ENCODE measurements at regions not wholly inside any gene's neighbourhood (a gene's known extent, or its start where the extent isn't known, plus 50 kb on each side); places are given as distances from the start of the nearest gene placed in this dataset.

- no peak for TF ChIP-seq CTCF (IDR thresholded peaks at IDR 0.05)
- H3K9me3 ChIP-seq = peaks cover 0 to 7% (median 0%) of the 10 kb centered on the region in 11 donors
- H3K4me3 ChIP-seq = no peak overlapping the region
- no peaks in the 10 kb centered on the region for H3K36me3 ChIP-seq
- 51 to 72% methylated on average over 4 of the region's 4 CpGs for WGBS, 2 donors
- DNase-seq (no peak), ATAC-seq (no peak)
- H3K27me3 ChIP-seq = no peaks in the 10 kb centered on the region
- H3K27ac ChIP-seq = no peak overlapping the region
- no peaks in the 10 kb centered on the region for H3K4me1 ChIP-seq
- intact Hi-C loops (cut with DNase I) = no loop called here
Observed at GRCh38 chr5:8538821-8539220, 669.9 kb downstream of the MTRR start.

DNA sequence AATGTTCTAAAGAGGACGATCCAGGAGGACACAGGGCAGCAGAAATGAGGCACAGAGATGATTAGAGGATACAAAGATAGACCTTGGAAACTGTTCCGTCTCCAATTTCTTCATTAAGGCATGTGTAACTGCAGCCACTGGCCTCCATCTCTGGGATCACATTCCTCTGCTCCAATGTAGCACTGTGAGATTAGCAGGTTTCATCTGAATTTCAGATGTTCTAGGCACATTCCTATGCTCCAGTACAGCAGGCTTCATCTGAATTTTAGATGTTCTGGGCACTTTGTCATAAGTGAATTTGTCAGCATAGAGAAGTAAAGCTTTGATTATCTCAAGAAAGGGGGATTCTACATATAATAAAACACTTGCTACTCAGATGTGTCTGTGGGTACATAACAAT lies 671.4 kb downstream of the MTRR start:
- ATAC-seq = no peak
- no peak for TF ChIP-seq CTCF (IDR thresholded peaks at IDR 0.05)
- intact Hi-C loops (cut with DNase I) = no loop called here

DNA sequence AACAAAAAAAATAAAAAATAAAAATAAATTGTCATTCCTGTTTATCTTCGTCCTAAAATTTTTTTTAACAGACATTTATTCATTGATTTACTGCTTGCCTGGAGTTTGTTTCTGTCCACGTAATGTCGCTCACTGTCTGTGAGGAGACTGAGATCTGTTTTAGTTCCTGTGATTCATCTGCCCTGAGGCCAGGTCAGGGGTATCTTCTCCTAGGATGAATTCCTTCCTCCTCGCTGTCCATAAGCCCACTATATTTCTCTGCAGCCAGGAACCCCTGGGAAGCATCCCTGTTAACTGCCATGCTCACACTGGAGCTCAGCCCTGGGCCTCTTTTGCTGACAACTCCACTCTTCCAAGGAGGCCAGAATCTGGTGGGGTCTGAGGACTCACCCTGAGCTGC lies 682.0 kb downstream of the MTRR start:
- no peaks in the 10 kb centered on the region for H3K27me3 ChIP-seq
- no peaks in the 10 kb centered on the region for H3K4me1 ChIP-seq
- no peak for TF ChIP-seq CTCF (IDR thresholded peaks at IDR 0.05)
- no peak overlapping the region for H3K4me3 ChIP-seq
- DNase-seq = no peak
- H3K27ac ChIP-seq = no peak overlapping the region
- WGBS, 2 donors = 80 to 81% methylated on average over 4 of the region's 4 CpGs
- ATAC-seq = no peak
- intact Hi-C loops (cut with DNase I) = no loop called here
- H3K9me3 ChIP-seq = peaks cover 0 to 28% (median 17%) of the 10 kb centered on the region in 11 donors
- H3K36me3 ChIP-seq = no peaks in the 10 kb centered on the region

More for the DNA sequence above, 671.4 kb downstream of the MTRR start:
- no peaks in the 10 kb centered on the region for H3K4me1 ChIP-seq
- no peak overlapping the region for H3K4me3 ChIP-seq
- H3K27ac ChIP-seq = no peak overlapping the region
- 65 to 66% methylated on average over 2 of the region's 2 CpGs for WGBS, 2 donors
- peaks cover 0 to 9% (median 0%) of the 10 kb centered on the region in 11 donors for H3K9me3 ChIP-seq
- no peaks in the 10 kb centered on the region for H3K27me3 ChIP-seq
- DNase-seq = no peak
- no peaks in the 10 kb centered on the region for H3K36me3 ChIP-seq

DNA sequence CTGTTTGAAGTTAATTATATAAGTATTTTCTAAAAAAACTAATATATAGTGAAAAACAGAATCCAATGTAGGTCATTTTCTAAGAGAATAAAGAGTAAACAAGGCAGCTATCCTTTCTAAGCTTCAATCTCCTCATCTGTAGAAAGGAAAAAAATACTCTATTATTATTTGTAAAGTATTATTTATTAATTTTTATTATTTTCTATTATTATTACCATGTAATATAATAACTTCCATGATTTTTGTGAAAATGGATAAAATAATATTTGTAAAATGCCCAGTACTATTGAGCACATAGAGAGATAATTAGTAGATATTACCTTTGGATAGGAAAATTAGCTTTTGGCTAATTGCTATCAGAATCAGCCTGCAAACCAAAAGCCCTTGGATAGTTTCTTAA lies 684.4 kb downstream of the MTRR start:
- Histone ChIP-seq H3K4me1 (no peaks in the 10 kb centered on the region), H3K9me3 (peaks cover 0 to 41% (median 18%) of the 10 kb centered on the region in 11 donors), H3K36me3 (no peaks in the 10 kb centered on the region), H3K27me3 (no peaks in the 10 kb centered on the region), H3K4me3 (no peak overlapping the region), H3K27ac (no peak overlapping the region)
- intact Hi-C loops (cut with DNase I) = no loop called here
- ATAC-seq (no peak), DNase-seq (no peak)
- TF ChIP-seq CTCF (IDR thresholded peaks at IDR 0.05) = no peak

GRCh38 chr5:8557728-8558127 lies 688.8 kb downstream of the MTRR start:
- ATAC-seq (no peak), DNase-seq (no peak)
- Histone ChIP-seq H3K4me1 (no peaks in the 10 kb centered on the region), H3K4me3 (no peak overlapping the region), H3K27ac (no peak overlapping the region), H3K36me3 (no peaks in the 10 kb centered on the region), H3K9me3 (peaks cover 0 to 37% (median 18%) of the 10 kb centered on the region in 11 donors), H3K27me3 (no peaks in the 10 kb centered on the region)
- intact Hi-C loops (cut with DNase I) = no loop called here
- 50% methylated on average over 3 of the region's 3 CpGs for whole genome bisulfite sequencing, 2 donors
- TF ChIP-seq CTCF (IDR thresholded peaks at IDR 0.05) = no peak

Data from heart right ventricle (tissue), 16 donors.